ENCODE measurements at regions not wholly inside any gene's neighbourhood (a gene's known extent, or its start where the extent isn't known, plus 50 kb on each side); places are given as distances from the start of the nearest gene placed in this dataset.

DNA sequence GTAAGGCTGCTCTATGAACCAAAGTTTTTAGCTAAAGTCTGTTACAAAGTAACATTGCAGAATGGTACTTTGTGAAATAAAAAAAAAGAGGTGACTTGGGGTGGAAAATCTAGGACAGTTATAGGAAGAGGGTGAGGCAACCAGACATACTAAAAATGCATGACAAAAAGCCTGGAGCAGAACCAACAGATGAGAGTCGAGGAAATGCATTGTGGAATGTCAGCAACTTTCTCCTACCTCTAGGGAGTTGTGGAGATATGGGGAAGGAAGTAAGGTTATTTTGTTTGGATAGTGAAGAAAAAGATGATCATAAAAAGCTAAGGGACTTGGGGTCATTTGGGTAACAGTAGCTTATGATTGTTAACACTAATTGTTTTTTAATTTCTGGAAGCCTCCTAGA is 295.6 kb downstream of the S1PR1 start:
- no peaks in the 10 kb centered on the region for H3K36me3 ChIP-seq
- intact Hi-C loops (cut with DNase I): no loop called here
- H3K27me3 ChIP-seq: no peaks in the 10 kb centered on the region
- no peaks in the 10 kb centered on the region for H3K9me3 ChIP-seq
- no peak overlapping the region for H3K4me3 ChIP-seq
- no peak for DNase-seq (ENCODE audit: extremely low spot score)
- WGBS: 4% methylated on average over 1 of the region's 1 CpG
- H3K4me1 ChIP-seq: no peaks in the 10 kb centered on the region
- H3K27ac ChIP-seq (replicated peaks in 1 of 4): no peak overlapping the region
- TF ChIP-seq POLR2A (IDR thresholded peaks at IDR 0.05; ENCODE audit: low read depth) (no peak), POLR2AphosphoS5 (IDR thresholded peaks at IDR 0.05) (no peak), EP300 (IDR thresholded peaks at IDR 0.05) (no peak)
- TF ChIP-seq, protein P1, sequence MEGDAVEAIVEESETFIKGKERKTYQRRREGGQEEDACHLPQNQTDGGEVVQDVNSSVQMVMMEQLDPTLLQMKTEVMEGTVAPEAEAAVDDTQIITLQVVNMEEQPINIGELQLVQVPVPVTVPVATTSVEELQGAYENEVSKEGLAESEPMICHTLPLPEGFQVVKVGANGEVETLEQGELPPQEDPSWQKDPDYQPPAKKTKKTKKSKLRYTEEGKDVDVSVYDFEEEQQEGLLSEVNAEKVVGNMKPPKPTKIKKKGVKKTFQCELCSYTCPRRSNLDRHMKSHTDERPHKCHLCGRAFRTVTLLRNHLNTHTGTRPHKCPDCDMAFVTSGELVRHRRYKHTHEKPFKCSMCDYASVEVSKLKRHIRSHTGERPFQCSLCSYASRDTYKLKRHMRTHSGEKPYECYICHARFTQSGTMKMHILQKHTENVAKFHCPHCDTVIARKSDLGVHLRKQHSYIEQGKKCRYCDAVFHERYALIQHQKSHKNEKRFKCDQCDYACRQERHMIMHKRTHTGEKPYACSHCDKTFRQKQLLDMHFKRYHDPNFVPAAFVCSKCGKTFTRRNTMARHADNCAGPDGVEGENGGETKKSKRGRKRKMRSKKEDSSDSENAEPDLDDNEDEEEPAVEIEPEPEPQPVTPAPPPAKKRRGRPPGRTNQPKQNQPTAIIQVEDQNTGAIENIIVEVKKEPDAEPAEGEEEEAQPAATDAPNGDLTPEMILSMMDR (IDR thresholded peaks at IDR 0.05): no peak

DNA sequence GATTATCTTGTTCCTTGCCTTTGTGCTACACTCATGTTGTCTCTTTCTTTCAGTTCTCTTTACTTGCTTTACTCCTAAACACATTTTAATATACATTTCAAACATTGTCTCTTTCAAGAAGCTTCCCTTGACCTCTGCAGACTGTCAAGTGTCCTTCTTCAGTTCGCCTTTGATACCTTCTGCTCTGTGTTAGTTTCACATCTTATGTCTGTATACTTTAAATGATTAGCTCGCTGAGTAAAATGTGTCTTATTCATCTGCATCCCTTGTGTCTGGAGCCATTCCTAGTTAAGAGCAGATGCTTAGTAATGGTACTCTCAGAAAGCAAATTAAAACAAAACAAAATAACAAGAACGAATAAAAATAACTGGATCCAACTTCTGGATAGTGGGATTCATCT is 303.3 kb downstream of the S1PR1 start:
- Histone ChIP-seq H3K27me3 (no peaks in the 10 kb centered on the region), H3K4me1 (no peaks in the 10 kb centered on the region), H3K27ac (replicated peaks in 1 of 4) (no peak overlapping the region), H3K36me3 (no peaks in the 10 kb centered on the region), H3K9me3 (no peaks in the 10 kb centered on the region), H3K4me3 (no peak overlapping the region)
- intact Hi-C loops (cut with DNase I): no loop called here
- TF ChIP-seq POLR2A (IDR thresholded peaks at IDR 0.05; ENCODE audit: low read depth) (no peak), POLR2AphosphoS5 (IDR thresholded peaks at IDR 0.05) (no peak), EP300 (IDR thresholded peaks at IDR 0.05) (no peak)
- TF ChIP-seq, protein P1 (IDR thresholded peaks at IDR 0.05): no peak
- WGBS: 81% methylated on average over 3 of the region's 3 CpGs
- no peak for DNase-seq (ENCODE audit: extremely low spot score)

DNA sequence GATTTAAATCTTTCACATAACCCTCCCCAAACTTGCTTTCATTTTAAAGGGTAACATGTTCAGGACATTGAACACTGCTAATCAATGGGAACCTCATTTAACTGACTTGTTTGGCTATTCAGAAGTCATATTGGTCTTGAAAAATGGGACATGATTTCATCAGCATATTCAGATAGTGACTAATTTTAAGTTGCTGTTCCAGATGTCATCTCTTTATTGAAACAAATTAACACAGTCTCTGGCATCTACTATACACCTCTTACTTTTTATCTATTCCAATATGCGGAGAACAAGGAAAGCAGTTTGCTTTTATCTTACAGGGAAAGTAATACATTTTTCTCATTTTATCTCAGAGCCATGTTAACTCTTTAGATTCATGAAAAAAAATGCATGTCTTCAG is 310.1 kb downstream of the S1PR1 start:
- WGBS: 0% methylated on average over 1 of the region's 1 CpG
- H3K27ac ChIP-seq (replicated peaks in 1 of 4): no peak overlapping the region
- no peaks in the 10 kb centered on the region for H3K4me1 ChIP-seq
- TF ChIP-seq POLR2AphosphoS5 (IDR thresholded peaks at IDR 0.05) (no peak), EP300 (IDR thresholded peaks at IDR 0.05) (no peak), POLR2A (IDR thresholded peaks at IDR 0.05; ENCODE audit: low read depth) (no peak)
- TF ChIP-seq, protein P1 (IDR thresholded peaks at IDR 0.05): no peak
- H3K9me3 ChIP-seq: no peaks in the 10 kb centered on the region
- H3K4me3 ChIP-seq: no peak overlapping the region
- no peaks in the 10 kb centered on the region for H3K27me3 ChIP-seq
- no peaks in the 10 kb centered on the region for H3K36me3 ChIP-seq
- intact Hi-C loops (cut with DNase I): no loop called here
- DNase-seq (ENCODE audit: extremely low spot score): no peak

DNA sequence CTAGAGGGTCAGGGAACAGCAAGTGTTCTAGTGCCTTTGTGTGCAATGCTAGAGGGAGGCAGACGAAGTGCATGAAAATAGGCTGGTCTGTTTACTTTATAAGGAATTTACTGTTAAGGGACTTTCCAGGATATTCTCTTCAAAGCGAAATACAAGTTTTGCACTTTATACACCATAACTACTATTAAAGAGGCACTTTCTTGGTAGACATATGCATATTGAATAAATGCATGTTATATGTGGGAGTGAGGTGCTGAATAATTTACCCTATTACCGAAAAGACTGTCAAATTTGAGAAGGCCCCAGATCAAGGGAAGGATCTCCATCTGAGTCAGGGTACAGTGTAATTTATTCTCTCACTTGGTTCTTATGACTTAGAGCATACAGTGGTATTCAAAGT is 310.5 kb downstream of the S1PR1 start:
- Histone ChIP-seq H3K27me3 (no peaks in the 10 kb centered on the region), H3K4me1 (no peaks in the 10 kb centered on the region), H3K4me3 (no peak overlapping the region), H3K9me3 (no peaks in the 10 kb centered on the region), H3K36me3 (no peaks in the 10 kb centered on the region), H3K27ac (replicated peaks in 1 of 4) (no peak overlapping the region)
- intact Hi-C loops (cut with DNase I): no loop called here
- DNase-seq (ENCODE audit: extremely low spot score): no peak
- TF ChIP-seq, protein P1 (IDR thresholded peaks at IDR 0.05): no peak
- TF ChIP-seq EP300 (IDR thresholded peaks at IDR 0.05) (no peak), POLR2A (IDR thresholded peaks at IDR 0.05; ENCODE audit: low read depth) (no peak), POLR2AphosphoS5 (IDR thresholded peaks at IDR 0.05) (no peak)
- WGBS: 49% methylated on average over 3 of the region's 3 CpGs

DNA sequence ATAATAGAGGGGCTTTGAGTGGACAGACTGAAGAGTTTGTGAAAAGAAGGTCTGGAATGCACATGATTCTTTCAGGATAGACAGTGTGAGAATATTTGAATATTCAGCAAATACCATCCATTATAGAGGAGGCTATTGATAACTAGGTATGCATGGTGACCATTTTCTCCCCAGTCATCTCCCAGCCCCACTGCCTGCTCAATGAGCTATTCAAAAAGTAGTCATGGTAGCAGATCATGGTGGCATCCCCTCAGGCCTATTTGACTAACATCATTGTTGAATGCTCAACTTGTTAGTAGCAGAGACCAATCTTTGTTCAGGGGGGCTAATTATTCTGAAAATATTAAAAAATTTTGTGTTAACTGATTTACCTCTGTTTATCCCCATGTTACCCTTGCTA is 311.6 kb downstream of the S1PR1 start:
- intact Hi-C loops (cut with DNase I): no loop called here
- Histone ChIP-seq H3K36me3 (no peaks in the 10 kb centered on the region), H3K27me3 (no peaks in the 10 kb centered on the region), H3K27ac (replicated peaks in 1 of 4) (no peak overlapping the region), H3K4me1 (no peaks in the 10 kb centered on the region), H3K4me3 (no peak overlapping the region), H3K9me3 (no peaks in the 10 kb centered on the region)
- no peak for DNase-seq (ENCODE audit: extremely low spot score)
- TF ChIP-seq EP300 (IDR thresholded peaks at IDR 0.05): no peak
- no peak for TF ChIP-seq POLR2A (IDR thresholded peaks at IDR 0.05; ENCODE audit: low read depth)
- TF ChIP-seq, protein P1 (IDR thresholded peaks at IDR 0.05): no peak
- no peak for TF ChIP-seq POLR2AphosphoS5 (IDR thresholded peaks at IDR 0.05)
